ENCODE measurements at regions not wholly inside any gene's neighbourhood (a gene's known extent, or its start where the extent isn't known, plus 50 kb on each side); places are given as distances from the start of the nearest gene placed in this dataset.

DNA sequence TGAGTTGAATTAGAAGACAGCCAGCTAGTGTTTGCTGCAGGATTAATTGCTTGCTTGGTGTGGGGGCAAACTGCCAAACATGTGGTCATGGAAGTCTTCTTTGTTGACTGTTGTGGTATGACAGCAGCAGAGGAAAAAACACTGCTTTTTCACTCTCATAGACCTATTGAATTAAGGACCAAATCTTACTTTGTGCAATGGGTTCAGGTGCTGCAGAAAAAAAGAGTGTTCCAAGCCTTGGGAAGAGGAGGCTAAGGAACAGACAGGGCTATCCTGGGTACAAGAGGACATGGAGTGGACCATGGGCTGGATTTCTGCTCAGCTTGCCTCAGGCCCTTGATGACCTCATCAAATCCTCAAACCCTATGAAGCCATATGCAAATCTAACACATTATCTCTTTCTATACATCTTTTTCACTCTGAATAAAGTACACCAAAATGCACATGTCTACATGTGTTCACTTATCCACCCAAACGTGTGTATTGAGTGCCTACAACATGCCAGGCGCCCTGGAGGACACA is 61.5 kb downstream of the SIPA1L2 start:
- H3K4me1 ChIP-seq, result peaks cover 4 to 91% (median 64%) of the 10 kb centered on the region in 9 donors
- H3K4me3 ChIP-seq, result no peak overlapping the region
- H3K27ac ChIP-seq, result peak overlapping the region in 2 of 10 donors; percentile 6 to 61
- no peak for TF ChIP-seq CTCF (IDR thresholded peaks at IDR 0.05)
- 71 to 80% methylated on average over 2 of the region's 2 CpGs for WGBS, 2 donors
- H3K36me3 ChIP-seq, result no peaks in the 10 kb centered on the region
- DNase-seq (no peak), ATAC-seq (no peak)
- intact Hi-C loops (cut with DNase I), result no loop called here
- no peaks in the 10 kb centered on the region for H3K27me3 ChIP-seq
- no peaks in the 10 kb centered on the region for H3K9me3 ChIP-seq

DNA sequence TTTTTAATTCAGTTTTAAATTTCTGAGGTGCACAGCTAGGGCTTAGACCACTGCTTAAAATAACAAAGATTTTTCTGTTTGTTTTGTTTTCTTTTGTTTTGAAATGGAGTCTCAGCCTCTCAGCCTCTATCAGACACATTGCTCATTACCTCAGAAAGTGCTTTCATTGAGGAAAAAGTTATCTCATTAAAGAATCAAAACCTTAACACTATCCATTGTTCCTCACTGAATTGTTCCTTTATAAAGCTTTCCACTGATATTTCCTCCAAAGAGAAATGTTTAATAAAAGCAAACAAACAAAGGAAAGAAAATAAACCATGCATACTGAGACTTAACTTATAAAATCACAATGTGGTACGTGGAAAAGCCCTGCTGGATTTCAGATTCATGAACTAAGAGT is 63.8 kb downstream of the SIPA1L2 start:
- Histone ChIP-seq H3K9me3 (no peaks in the 10 kb centered on the region), H3K4me3 (no peak overlapping the region), H3K27me3 (no peaks in the 10 kb centered on the region), H3K36me3 (no peaks in the 10 kb centered on the region), H3K4me1 (peaks cover 4 to 95% (median 78%) of the 10 kb centered on the region in 9 donors), H3K27ac (peak overlapping the region in 2 of 10 donors; percentile 3 to 4)
- DNase-seq (no peak), ATAC-seq (no peak)
- 69 to 84% methylated on average over 1 of the region's 1 CpG for WGBS, 2 donors
- TF ChIP-seq CTCF (IDR thresholded peaks at IDR 0.05), result no peak
- intact Hi-C loops (cut with DNase I), result no loop called here

DNA sequence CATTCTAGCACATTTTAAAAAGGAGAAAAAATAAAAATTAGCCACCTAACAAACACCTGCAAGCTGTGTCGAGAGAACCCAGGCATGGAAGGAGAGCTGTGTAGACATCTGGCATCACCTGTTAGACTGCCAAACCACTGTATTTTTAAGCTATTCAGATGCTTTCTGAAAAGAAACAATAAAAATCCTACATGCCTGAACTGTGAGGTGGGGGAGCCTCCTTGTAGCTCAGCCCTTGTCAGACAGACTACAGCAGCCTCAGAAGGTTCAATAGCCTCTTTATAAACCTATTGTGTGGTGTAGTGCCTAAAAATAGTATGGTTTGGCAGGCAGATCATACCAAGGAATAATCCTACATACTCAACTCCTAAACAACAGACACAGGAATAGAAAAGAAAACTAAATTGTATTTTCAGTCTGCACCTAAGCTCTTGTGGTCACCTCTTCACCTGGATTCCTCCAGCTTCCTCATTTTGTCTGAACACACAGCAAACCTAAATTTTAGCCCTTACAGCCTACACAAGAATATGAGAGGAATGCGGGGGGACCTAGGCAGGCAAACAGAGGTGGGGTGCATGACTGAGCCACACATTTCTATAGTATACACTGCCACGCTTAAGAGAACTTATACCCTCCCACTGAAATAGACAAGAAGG is 67.0 kb downstream of the SIPA1L2 start:
- peaks cover 11 to 92% (median 79%) of the 10 kb centered on the region in 9 donors for H3K4me1 ChIP-seq
- H3K27me3 ChIP-seq, result no peaks in the 10 kb centered on the region
- H3K9me3 ChIP-seq, result no peaks in the 10 kb centered on the region
- peak in 3 of 8 donors; percentile 46 to 67 (median 61) for ATAC-seq
- peak overlapping the region in 1 of 10 donors; percentile 32 for H3K27ac ChIP-seq
- no peak for TF ChIP-seq CTCF (IDR thresholded peaks at IDR 0.05)
- 83 to 91% methylated on average over 3 of the region's 3 CpGs for WGBS, 2 donors
- H3K4me3 ChIP-seq, result no peak overlapping the region
- no peak for DNase-seq
- H3K36me3 ChIP-seq, result peaks cover 0 to 6% (median 0%) of the 10 kb centered on the region in 9 donors
- intact Hi-C loops (cut with DNase I), result loop anchor here in 1 of 10 donors (5.0 kb wide), 1 partner anchor 64 kb away; no protein-coding TSS in a partner anchor

DNA sequence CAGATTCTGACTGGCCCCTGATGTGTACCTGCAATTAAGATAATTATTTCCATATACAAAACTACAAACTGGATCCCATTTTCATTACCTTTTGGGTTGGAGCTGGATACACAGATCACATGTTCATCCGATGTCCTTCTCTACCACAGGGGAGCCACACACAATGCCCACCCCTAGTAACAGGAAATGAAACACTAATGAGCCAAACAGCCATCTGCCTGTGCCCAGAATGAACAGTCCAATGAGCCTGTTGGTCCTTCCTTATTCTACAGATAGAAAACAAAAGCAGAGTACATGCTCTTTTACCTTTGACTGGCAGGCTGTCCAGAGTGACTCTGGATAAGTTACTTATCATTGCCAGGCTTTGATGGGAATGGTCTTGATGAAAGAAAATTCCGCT is 68.6 kb downstream of the SIPA1L2 start:
- ATAC-seq (no peak), DNase-seq (no peak)
- Histone ChIP-seq H3K27ac (peak overlapping the region in 1 of 10 donors; percentile 8), H3K36me3 (peaks cover 0 to 6% (median 0%) of the 10 kb centered on the region in 9 donors), H3K4me1 (peaks cover 11 to 92% (median 72%) of the 10 kb centered on the region in 9 donors), H3K27me3 (no peaks in the 10 kb centered on the region), H3K4me3 (no peak overlapping the region), H3K9me3 (no peaks in the 10 kb centered on the region)
- intact Hi-C loops (cut with DNase I), result loop anchor here in 1 of 10 donors (5.0 kb wide), 1 partner anchor 66 kb away; no protein-coding TSS in a partner anchor
- no peak for TF ChIP-seq CTCF (IDR thresholded peaks at IDR 0.05)
- 91 to 92% methylated on average over 2 of the region's 2 CpGs for WGBS, 2 donors
